ENCODE measurements at regions not wholly inside any gene's neighbourhood (a gene's known extent, or its start where the extent isn't known, plus 50 kb on each side); places are given as distances from the start of the nearest gene placed in this dataset.
A peak's percentile ranks its signal among the peaks of the same experiment; 100 is the strongest.

GRCh38 chr3:170703121-170703588 lies 117.3 kb upstream of the SLC7A14 start:
- H3K79me1 ChIP-seq (replicated peaks; ENCODE audit: low read length, poor library complexity, severe bottlenecking), result no peaks in the 10 kb centered on the region
- no peak overlapping the region for H4K91ac ChIP-seq (ENCODE audit: low read length)
- 22% methylated on average over 1 of the region's 1 CpG for WGBS
- peak overlapping the region; percentile 87 for H3K9ac ChIP-seq (ENCODE audit: low read length)
- H4K8ac ChIP-seq (ENCODE audit: low read length), result no peak overlapping the region
- H3K27ac ChIP-seq (ENCODE audit: low read length, poor library complexity, severe bottlenecking), result no peak overlapping the region
- H3K9me3 ChIP-seq (ENCODE audit: control insufficient read depth, low read length), result no peaks in the 10 kb centered on the region
- H3K4me2 ChIP-seq (ENCODE audit: low read length, poor library complexity, severe bottlenecking), result no peak overlapping the region
- H3K4ac ChIP-seq (ENCODE audit: low read depth in 1 of 2, low read length in 2 of 2), result no peak overlapping the region
- no peak overlapping the region for H2BK120ac ChIP-seq (ENCODE audit: low read depth, low read length)
- peak overlapping the region in 1 of 2 experiments; percentile 20 for H3K14ac ChIP-seq (ENCODE audit: low read length in 2 of 2)
- no peak overlapping the region for H3K4me3 ChIP-seq (ENCODE audit: insufficient read depth in 1 of 2, low read depth in 1 of 2, low read length in 2 of 2)
- H3K18ac ChIP-seq (ENCODE audit: low read depth in 1 of 2, low read length in 2 of 2), result peak overlapping the region in 1 of 2 experiments; percentile 84
- DNase-seq, result peak; percentile 88
- H3K23ac ChIP-seq (ENCODE audit: low read length in 2 of 2), result no peak overlapping the region
- H2AK5ac ChIP-seq (ENCODE audit: low read length, severe bottlenecking), result no peak overlapping the region
- H3K4me1 ChIP-seq (ENCODE audit: control insufficient read depth, insufficient read depth, low read depth, low read length), result no peaks in the 10 kb centered on the region
- H2BK5ac ChIP-seq (ENCODE audit: low read depth, low read length, poor library complexity, severe bottlenecking), result no peak overlapping the region
- H2AFZ ChIP-seq (ENCODE audit: low read depth, low read length), result peak overlapping the region; percentile 42
- H3K36me3 ChIP-seq (ENCODE audit: control insufficient read depth in 1 of 2, insufficient read depth in 2 of 2, low read depth in 1 of 2, low read length in 2 of 2), result peaks cover 0 to 20% of the 10 kb centered on the region in 2 experiments
- H2BK12ac ChIP-seq (ENCODE audit: low read length in 2 of 2), result peak overlapping the region; percentile 4 to 94
- no peak overlapping the region for H2BK15ac ChIP-seq (ENCODE audit: low read depth, poor library complexity, severe bottlenecking)
- H3K27me3 ChIP-seq (ENCODE audit: control insufficient read depth in 1 of 2, insufficient read depth in 1 of 2, low read length in 2 of 2), result no peaks in the 10 kb centered on the region

- Histone ChIP-seq H4K91ac (ENCODE audit: low read length) (no peak overlapping the region), H3K4me1 (ENCODE audit: control insufficient read depth, insufficient read depth, low read depth, low read length) (peaks cover 2% of the 10 kb centered on the region), H3K27ac (ENCODE audit: low read length, poor library complexity, severe bottlenecking) (no peak overlapping the region), H3K9me3 (ENCODE audit: control insufficient read depth, low read length) (no peaks in the 10 kb centered on the region), H3K4ac (ENCODE audit: low read depth in 1 of 2, low read length in 2 of 2) (peak overlapping the region in 1 of 2 experiments; percentile 86), H3K4me3 (ENCODE audit: insufficient read depth in 1 of 2, low read depth in 1 of 2, low read length in 2 of 2) (no peak overlapping the region), H3K4me2 (ENCODE audit: low read length, poor library complexity, severe bottlenecking) (no peak overlapping the region), H3K23ac (ENCODE audit: low read length in 2 of 2) (no peak overlapping the region), H2BK5ac (ENCODE audit: low read depth, low read length, poor library complexity, severe bottlenecking) (no peak overlapping the region), H2BK12ac (ENCODE audit: low read length in 2 of 2) (peak overlapping the region in 1 of 2 experiments; percentile 93), H2BK15ac (ENCODE audit: low read depth, poor library complexity, severe bottlenecking) (no peak overlapping the region), H2BK120ac (ENCODE audit: low read depth, low read length) (no peak overlapping the region), H3K9ac (ENCODE audit: low read length) (peak overlapping the region; percentile 87), H2AK5ac (ENCODE audit: low read length, severe bottlenecking) (no peak overlapping the region), H3K18ac (ENCODE audit: low read depth in 1 of 2, low read length in 2 of 2) (peak overlapping the region in 1 of 2 experiments; percentile 82), H2AFZ (ENCODE audit: low read depth, low read length) (peak overlapping the region; percentile 81), H3K36me3 (ENCODE audit: control insufficient read depth in 1 of 2, insufficient read depth in 2 of 2, low read depth in 1 of 2, low read length in 2 of 2) (peaks cover 0 to 10% of the 10 kb centered on the region in 2 experiments), H3K79me1 (replicated peaks; ENCODE audit: low read length, poor library complexity, severe bottlenecking) (no peaks in the 10 kb centered on the region), H3K27me3 (ENCODE audit: control insufficient read depth in 1 of 2, insufficient read depth in 1 of 2, low read length in 2 of 2) (no peaks in the 10 kb centered on the region), H4K8ac (ENCODE audit: low read length) (no peak overlapping the region), H3K14ac (ENCODE audit: low read length in 2 of 2) (peak overlapping the region in 1 of 2 experiments; percentile 60)
- no peak for DNase-seq
- WGBS, result 83% methylated on average over 2 of the region's 4 CpGs
These were observed 116.1 kb upstream of the SLC7A14 start for GRCh38 chr3:170701696-170702678.

- H3K14ac ChIP-seq (ENCODE audit: low read length in 2 of 2), result no peak overlapping the region
These were observed 114.2 kb upstream of the SLC7A14 start for GRCh38 chr3:170700054-170700404.

More at GRCh38 chr3:170700054-170700404, 114.2 kb upstream of the SLC7A14 start:
- no peaks in the 10 kb centered on the region for H3K27me3 ChIP-seq (ENCODE audit: control insufficient read depth in 1 of 2, insufficient read depth in 1 of 2, low read length in 2 of 2)
- H3K4me1 ChIP-seq (ENCODE audit: control insufficient read depth, insufficient read depth, low read depth, low read length), result peaks cover 2% of the 10 kb centered on the region
- no peak overlapping the region for H2BK120ac ChIP-seq (ENCODE audit: low read depth, low read length)
- no peak overlapping the region for H3K9ac ChIP-seq (ENCODE audit: low read length)
- no peak overlapping the region for H3K23ac ChIP-seq (ENCODE audit: low read length in 2 of 2)
- no CpG with 5 or more reads among the region's 1 CpG for WGBS
- no peak overlapping the region for H3K4ac ChIP-seq (ENCODE audit: low read depth in 1 of 2, low read length in 2 of 2)
- H4K91ac ChIP-seq (ENCODE audit: low read length), result no peak overlapping the region
- no peak overlapping the region for H2AK5ac ChIP-seq (ENCODE audit: low read length, severe bottlenecking)
- no peaks in the 10 kb centered on the region for H3K79me1 ChIP-seq (replicated peaks; ENCODE audit: low read length, poor library complexity, severe bottlenecking)
- H3K27ac ChIP-seq (ENCODE audit: low read length, poor library complexity, severe bottlenecking), result no peak overlapping the region
- no peak overlapping the region for H3K4me3 ChIP-seq (ENCODE audit: insufficient read depth in 1 of 2, low read depth in 1 of 2, low read length in 2 of 2)
- H2BK12ac ChIP-seq (ENCODE audit: low read length in 2 of 2), result no peak overlapping the region
- no peak overlapping the region for H2BK15ac ChIP-seq (ENCODE audit: low read depth, poor library complexity, severe bottlenecking)
- H2BK5ac ChIP-seq (ENCODE audit: low read depth, low read length, poor library complexity, severe bottlenecking), result no peak overlapping the region
- peaks cover 0 to 10% of the 10 kb centered on the region in 2 experiments for H3K36me3 ChIP-seq (ENCODE audit: control insufficient read depth in 1 of 2, insufficient read depth in 2 of 2, low read depth in 1 of 2, low read length in 2 of 2)
- DNase-seq, result no peak
- H3K18ac ChIP-seq (ENCODE audit: low read depth in 1 of 2, low read length in 2 of 2), result no peak overlapping the region
- no peak overlapping the region for H4K8ac ChIP-seq (ENCODE audit: low read length)
- H3K9me3 ChIP-seq (ENCODE audit: control insufficient read depth, low read length), result no peaks in the 10 kb centered on the region
- H3K4me2 ChIP-seq (ENCODE audit: low read length, poor library complexity, severe bottlenecking), result no peak overlapping the region
- H2AFZ ChIP-seq (ENCODE audit: low read depth, low read length), result no peak overlapping the region

Data from mesenchymal stem cell (in vitro differentiated cells and primary cell).